Stimulated activated CD4-positive, alpha-beta T cell treated with anti-CD3 and anti-CD28 coated beads, Interleukin-4, amount 100 ng/mL, for 48 hours (primary cell): ENCODE measurements at regions not wholly inside any gene's neighbourhood (a gene's known extent, or its start where the extent isn't known, plus 50 kb on each side); places are given as distances from the start of the nearest gene placed in this dataset.

Experiments used
- DNase-seq, 2 donors: peaks; one replicate each; pipeline ENCODE4 v3.0.0-alpha.2; 2020; ENCODE audit warnings: low read depth in 2 of 2

GRCh38 chr2:217162533-217162932 lies 302.7 kb upstream of the TNP1 start:
- DNase-seq, result peak; percentile 3 to 5

GRCh38 chr2:217160978-217161973 lies 301.4 kb upstream of the TNP1 start:
- DNase-seq, result no peak

GRCh38 chr2:217160103-217160743 lies 300.4 kb upstream of the TNP1 start:
- DNase-seq, result no peak

- no peak for DNase-seq
Measured at GRCh38 chr2:217158928-217159327, 299.1 kb upstream of the TNP1 start.

- DNase-seq, result no peak
Measured at GRCh38 chr2:217157581-217157980, 297.7 kb upstream of the TNP1 start.

GRCh38 chr2:217156801-217157200 lies 296.9 kb upstream of the TNP1 start:
- DNase-seq, result no peak

- no peak for DNase-seq
Measured at GRCh38 chr2:217154923-217155322, 295.1 kb upstream of the TNP1 start.

- no peak for DNase-seq
Measured at GRCh38 chr2:217153510-217153909, 293.6 kb upstream of the TNP1 start.

GRCh38 chr2:217152831-217153230 lies 293.0 kb upstream of the TNP1 start:
- no peak for DNase-seq

GRCh38 chr2:217151509-217152206 lies 291.8 kb upstream of the TNP1 start:
- DNase-seq, result no peak

GRCh38 chr2:217150236-217150635 lies 290.4 kb upstream of the TNP1 start:
- no peak for DNase-seq

GRCh38 chr2:217149087-217149660 lies 289.3 kb upstream of the TNP1 start:
- DNase-seq, result no peak

GRCh38 chr2:217147818-217148217 lies 288.0 kb upstream of the TNP1 start:
- DNase-seq, result no peak

GRCh38 chr2:217146956-217147355 lies 287.1 kb upstream of the TNP1 start:
- DNase-seq, result no peak

- DNase-seq, result peak; percentile 4 to 20
Measured at GRCh38 chr2:217142649-217143266, 282.9 kb upstream of the TNP1 start.

- DNase-seq, result no peak
Measured at GRCh38 chr2:217138284-217138683, 278.4 kb upstream of the TNP1 start.

- no peak for DNase-seq
Measured at GRCh38 chr2:217127744-217128143, 267.9 kb upstream of the TNP1 start.

GRCh38 chr2:217125014-217125413 lies 265.1 kb upstream of the TNP1 start:
- no peak for DNase-seq

GRCh38 chr2:217124050-217124449 lies 264.2 kb upstream of the TNP1 start:
- DNase-seq, result no peak

GRCh38 chr2:217121565-217121964 lies 261.7 kb upstream of the TNP1 start:
- DNase-seq, result no peak

GRCh38 chr2:217120429-217120828 lies 260.6 kb upstream of the TNP1 start:
- no peak for DNase-seq
